Body of pancreas (tissue), 4 donors: ENCODE measurements at regions not wholly inside any gene's neighbourhood (a gene's known extent, or its start where the extent isn't known, plus 50 kb on each side); places are given as distances from the start of the nearest gene placed in this dataset.

ENCODE experiments used
- CTCF ChIP-seq, 7 experiments: fragments of 450-650 bp in 4 of 7; fragments of 200-600 bp in 3 of 7; sonication (generic) in 3 of 7; IDR thresholded peaks; one replicate each; pipeline ENCODE4 v1.5.1; 2016 to 2019; ENCODE audit warnings: antibody characterized with exemption in 7 of 7
- POLR2A ChIP-seq, 3 donors: fragments of 450-650 bp; IDR thresholded peaks; one replicate each; pipeline ENCODE4 v1.6.1; 2016; ENCODE audit warnings: antibody characterized with exemption in 3 of 3, mild to moderate bottlenecking in 2 of 3

GRCh38 chr18:45340884-45341283, 274.4 kb upstream of the SLC14A2 start:
- TF ChIP-seq CTCF (IDR thresholded peaks at IDR 0.05) = no peak
- no peak for TF ChIP-seq POLR2A (IDR thresholded peaks at IDR 0.05)
